HG02571 (cell line): ENCODE measurements at regions not wholly inside any gene's neighbourhood (a gene's known extent, or its start where the extent isn't known, plus 50 kb on each side); places are given as distances from the start of the nearest gene placed in this dataset.

Experiments
- ATAC-seq: cut with Tn5 transposase; IDR thresholded peaks from one replicate; pipeline ENCODE4 v1.9.1; 2021; ENCODE audit warnings: mild to moderate bottlenecking, moderate library complexity; ENCODE audit not compliant: unreplicated experiment

GRCh38 chr4:15215109-15215508 is 212.7 kb upstream of the C1QTNF7 start:
- ATAC-seq: no peak

GRCh38 chr4:15226203-15226602 is 201.6 kb upstream of the C1QTNF7 start:
- no peak for ATAC-seq

- ATAC-seq: peak; percentile 73
Measured at GRCh38 chr4:15231265-15232091, 196.4 kb upstream of the C1QTNF7 start.

- no peak for ATAC-seq
Measured at GRCh38 chr4:15232366-15233263, 195.2 kb upstream of the C1QTNF7 start.

- no peak for ATAC-seq
Measured at GRCh38 chr4:15233264-15233597, 194.6 kb upstream of the C1QTNF7 start.

- ATAC-seq: no peak
Measured at GRCh38 chr4:15233626-15234025, 194.2 kb upstream of the C1QTNF7 start.

- ATAC-seq: no peak
Measured at GRCh38 chr4:15234116-15234855, 193.5 kb upstream of the C1QTNF7 start.

GRCh38 chr4:15234856-15235126 is 193.0 kb upstream of the C1QTNF7 start:
- no peak for ATAC-seq

GRCh38 chr4:15235135-15235534 is 192.7 kb upstream of the C1QTNF7 start:
- ATAC-seq: no peak

- no peak for ATAC-seq
Measured at GRCh38 chr4:15237648-15238230, 190.1 kb upstream of the C1QTNF7 start.

GRCh38 chr4:15238720-15239119 is 189.1 kb upstream of the C1QTNF7 start:
- ATAC-seq: no peak

- no peak for ATAC-seq
Measured at GRCh38 chr4:15239866-15240265, 188.0 kb upstream of the C1QTNF7 start.

GRCh38 chr4:15240764-15241163 is 187.1 kb upstream of the C1QTNF7 start:
- no peak for ATAC-seq

- ATAC-seq: no peak
Measured at GRCh38 chr4:15242021-15242420, 185.8 kb upstream of the C1QTNF7 start.

GRCh38 chr4:15244354-15244753 is 183.5 kb upstream of the C1QTNF7 start:
- ATAC-seq: no peak

- ATAC-seq: no peak
Measured at GRCh38 chr4:15245006-15245530, 182.8 kb upstream of the C1QTNF7 start.

GRCh38 chr4:15250021-15250441 is 177.8 kb upstream of the C1QTNF7 start:
- no peak for ATAC-seq

GRCh38 chr4:15253349-15253748 is 174.5 kb upstream of the C1QTNF7 start:
- ATAC-seq: peak; percentile 83

GRCh38 chr4:15254236-15254880 is 173.5 kb upstream of the C1QTNF7 start:
- ATAC-seq: no peak

GRCh38 chr4:15255537-15255936 is 172.3 kb upstream of the C1QTNF7 start:
- ATAC-seq: no peak
